ENCODE measurements at regions not wholly inside any gene's neighbourhood (a gene's known extent, or its start where the extent isn't known, plus 50 kb on each side); places are given as distances from the start of the nearest gene placed in this dataset.

DNA sequence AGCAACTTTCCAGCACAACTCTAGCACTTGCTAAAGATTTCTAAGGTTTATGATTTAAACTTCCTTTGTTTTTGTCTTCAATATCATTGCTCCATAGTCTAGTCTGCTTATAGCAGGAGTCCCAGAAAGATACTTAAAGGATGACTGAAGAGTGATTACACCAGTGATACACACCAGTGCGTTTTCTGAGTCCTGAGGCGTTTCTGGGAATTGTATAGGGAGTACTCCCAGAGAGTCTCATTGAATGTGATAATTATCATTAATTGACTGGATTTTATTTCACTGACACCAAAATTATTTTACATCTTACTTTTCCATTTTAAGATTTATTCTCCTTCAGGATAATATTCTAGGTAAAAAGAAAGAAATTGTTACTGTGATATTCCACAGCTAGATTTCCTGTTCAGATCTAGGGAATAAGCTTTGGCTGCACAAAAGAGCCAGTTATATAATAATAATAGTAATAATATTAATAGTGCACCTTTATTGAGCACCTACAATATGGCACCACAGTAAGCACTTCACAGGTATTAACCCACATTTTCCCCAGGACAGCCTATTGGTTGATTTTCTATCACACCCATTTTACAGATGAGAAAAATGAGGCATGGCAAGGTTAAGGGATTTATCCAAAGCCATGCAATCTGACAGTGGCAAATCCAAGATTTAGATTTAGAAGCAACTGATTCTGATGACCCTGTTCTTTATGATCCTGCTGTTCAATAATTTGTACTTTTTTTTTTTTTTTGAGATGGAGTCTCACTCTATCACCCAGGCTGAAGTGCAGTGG is 62.6 kb downstream of the IRX5 start:
- no peak overlapping the region for H3K4me3 Mint-ChIP-seq (ENCODE audit: low read depth, unreplicated experiment)
- H3K9me3 Mint-ChIP-seq (ENCODE audit: low read depth, unreplicated experiment) = no peaks in the 10 kb centered on the region
- intact Hi-C loops (cut with micrococcal nuclease; ENCODE audit: unreplicated experiment) = no loop called here
- peaks cover 76% of the 10 kb centered on the region for H3K27me3 Mint-ChIP-seq (ENCODE audit: unreplicated experiment)
- no peaks in the 10 kb centered on the region for H3K36me3 Mint-ChIP-seq (ENCODE audit: insufficient read depth, unreplicated experiment)
- H3K4me1 Mint-ChIP-seq (ENCODE audit: low read depth, unreplicated experiment) = no peaks in the 10 kb centered on the region
- no peak for DNase-seq
- TF ChIP-seq, protein P1, sequence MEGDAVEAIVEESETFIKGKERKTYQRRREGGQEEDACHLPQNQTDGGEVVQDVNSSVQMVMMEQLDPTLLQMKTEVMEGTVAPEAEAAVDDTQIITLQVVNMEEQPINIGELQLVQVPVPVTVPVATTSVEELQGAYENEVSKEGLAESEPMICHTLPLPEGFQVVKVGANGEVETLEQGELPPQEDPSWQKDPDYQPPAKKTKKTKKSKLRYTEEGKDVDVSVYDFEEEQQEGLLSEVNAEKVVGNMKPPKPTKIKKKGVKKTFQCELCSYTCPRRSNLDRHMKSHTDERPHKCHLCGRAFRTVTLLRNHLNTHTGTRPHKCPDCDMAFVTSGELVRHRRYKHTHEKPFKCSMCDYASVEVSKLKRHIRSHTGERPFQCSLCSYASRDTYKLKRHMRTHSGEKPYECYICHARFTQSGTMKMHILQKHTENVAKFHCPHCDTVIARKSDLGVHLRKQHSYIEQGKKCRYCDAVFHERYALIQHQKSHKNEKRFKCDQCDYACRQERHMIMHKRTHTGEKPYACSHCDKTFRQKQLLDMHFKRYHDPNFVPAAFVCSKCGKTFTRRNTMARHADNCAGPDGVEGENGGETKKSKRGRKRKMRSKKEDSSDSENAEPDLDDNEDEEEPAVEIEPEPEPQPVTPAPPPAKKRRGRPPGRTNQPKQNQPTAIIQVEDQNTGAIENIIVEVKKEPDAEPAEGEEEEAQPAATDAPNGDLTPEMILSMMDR (IDR thresholded peaks at IDR 0.05; ENCODE audit: unreplicated experiment) = no peak
- no TSS peak for BruUV-seq (replicated peaks)
- no peak overlapping the region for H3K27ac Mint-ChIP-seq (ENCODE audit: unreplicated experiment)
- CTCF ChIA-PET = no interaction called here

DNA sequence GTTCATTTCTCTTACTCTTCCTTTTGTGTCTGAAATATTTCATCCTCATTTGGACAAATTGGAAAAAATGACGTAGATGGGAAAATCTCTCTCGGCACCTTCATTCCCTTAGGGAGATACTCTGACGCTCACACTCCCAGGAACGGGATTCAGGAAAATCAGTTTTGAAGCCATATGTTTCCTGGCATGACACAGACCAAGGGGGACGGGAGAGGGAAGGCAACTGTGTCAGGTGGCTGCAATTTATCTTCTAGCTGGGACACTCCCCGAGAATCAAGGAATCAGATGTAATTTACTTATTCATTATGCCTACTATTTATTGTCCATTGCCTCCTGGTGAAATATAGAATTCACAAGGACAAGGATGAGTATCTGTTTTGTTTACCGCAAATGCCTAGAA is 65.5 kb downstream of the IRX5 start:
- Mint-ChIP-seq H3K9me3 (ENCODE audit: low read depth, unreplicated experiment) (no peaks in the 10 kb centered on the region), H3K27ac (ENCODE audit: unreplicated experiment) (no peak overlapping the region), H3K36me3 (ENCODE audit: insufficient read depth, unreplicated experiment) (no peaks in the 10 kb centered on the region), H3K27me3 (ENCODE audit: unreplicated experiment) (peaks cover 89% of the 10 kb centered on the region), H3K4me3 (ENCODE audit: low read depth, unreplicated experiment) (no peak overlapping the region), H3K4me1 (ENCODE audit: low read depth, unreplicated experiment) (no peaks in the 10 kb centered on the region)
- DNase-seq = no peak
- CTCF ChIA-PET = no interaction called here
- TF ChIP-seq, protein P1 (IDR thresholded peaks at IDR 0.05; ENCODE audit: unreplicated experiment) = no peak
- intact Hi-C loops (cut with micrococcal nuclease; ENCODE audit: unreplicated experiment) = no loop called here
- BruUV-seq (replicated peaks) = no TSS peak

DNA sequence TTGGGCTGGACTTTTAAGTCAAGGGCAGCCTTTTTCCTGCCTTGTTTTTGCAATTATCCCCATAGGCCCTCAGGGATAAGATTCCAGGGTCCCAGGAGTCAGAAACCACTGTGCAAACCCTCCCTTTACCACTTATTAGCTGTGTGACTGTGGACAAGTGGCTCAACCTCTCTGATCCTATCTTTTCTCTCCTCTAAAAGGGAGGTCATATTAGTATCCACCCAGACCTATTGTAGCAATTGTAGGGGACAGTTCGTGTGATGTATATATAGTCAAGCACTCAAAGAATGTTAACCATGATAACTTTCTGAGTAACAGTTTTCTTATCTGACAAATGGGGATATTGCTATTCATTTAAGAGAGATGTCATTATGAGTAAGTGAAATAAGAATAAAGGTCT is 68.2 kb downstream of the IRX5 start:
- no peak for DNase-seq
- CTCF ChIA-PET = no interaction called here
- BruUV-seq (replicated peaks) = no TSS peak
- intact Hi-C loops (cut with micrococcal nuclease; ENCODE audit: unreplicated experiment) = no loop called here
- H3K4me1 Mint-ChIP-seq (ENCODE audit: low read depth, unreplicated experiment) = no peaks in the 10 kb centered on the region
- H3K9me3 Mint-ChIP-seq (ENCODE audit: low read depth, unreplicated experiment) = no peaks in the 10 kb centered on the region
- TF ChIP-seq, protein P1 (IDR thresholded peaks at IDR 0.05; ENCODE audit: unreplicated experiment) = no peak
- no peaks in the 10 kb centered on the region for H3K36me3 Mint-ChIP-seq (ENCODE audit: insufficient read depth, unreplicated experiment)
- H3K4me3 Mint-ChIP-seq (ENCODE audit: low read depth, unreplicated experiment) = no peak overlapping the region
- H3K27me3 Mint-ChIP-seq (ENCODE audit: unreplicated experiment) = peaks cover 96% of the 10 kb centered on the region
- H3K27ac Mint-ChIP-seq (ENCODE audit: unreplicated experiment) = no peak overlapping the region

DNA sequence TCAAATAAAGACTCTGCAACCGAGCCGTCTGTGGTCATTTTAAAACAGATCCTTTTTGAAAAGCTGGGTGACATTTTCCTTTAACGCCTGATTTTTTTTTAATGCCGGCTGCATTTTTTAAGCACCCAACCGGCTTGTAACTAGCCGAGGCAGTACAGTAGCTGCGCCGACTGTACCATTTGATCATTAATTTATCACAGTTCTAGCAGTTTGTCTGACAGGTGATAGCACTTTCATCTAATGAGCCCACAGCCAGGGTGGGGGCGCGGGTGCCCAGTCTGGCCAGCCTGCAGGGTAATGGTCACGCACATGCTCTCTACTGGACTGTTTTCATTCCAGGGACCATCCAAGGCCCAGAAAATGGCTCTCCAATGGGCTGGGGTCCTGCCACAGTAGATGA is 68.8 kb downstream of the IRX5 start:
- intact Hi-C loops (cut with micrococcal nuclease; ENCODE audit: unreplicated experiment) = no loop called here
- CTCF ChIA-PET = no interaction called here
- no peak overlapping the region for H3K27ac Mint-ChIP-seq (ENCODE audit: unreplicated experiment)
- H3K27me3 Mint-ChIP-seq (ENCODE audit: unreplicated experiment) = peaks cover 94% of the 10 kb centered on the region
- TF ChIP-seq, protein P1 (IDR thresholded peaks at IDR 0.05; ENCODE audit: unreplicated experiment) = no peak
- no peaks in the 10 kb centered on the region for H3K9me3 Mint-ChIP-seq (ENCODE audit: low read depth, unreplicated experiment)
- no peak for DNase-seq
- no peaks in the 10 kb centered on the region for H3K36me3 Mint-ChIP-seq (ENCODE audit: insufficient read depth, unreplicated experiment)
- BruUV-seq (replicated peaks) = no TSS peak
- no peaks in the 10 kb centered on the region for H3K4me1 Mint-ChIP-seq (ENCODE audit: low read depth, unreplicated experiment)
- no peak overlapping the region for H3K4me3 Mint-ChIP-seq (ENCODE audit: low read depth, unreplicated experiment)
